ENCODE measurements at regions not wholly inside any gene's neighbourhood (a gene's known extent, or its start where the extent isn't known, plus 50 kb on each side); places are given as distances from the start of the nearest gene placed in this dataset.

GRCh38 chr3:110984456-110985250 lies 87.0 kb upstream of the NECTIN3 start:
- no peak for TF ChIP-seq CTCF (IDR thresholded peaks at IDR 0.05)
- no peak for TF ChIP-seq POLR2A (IDR thresholded peaks at IDR 0.05)
